ENCODE measurements at regions not wholly inside any gene's neighbourhood (a gene's known extent, or its start where the extent isn't known, plus 50 kb on each side); places are given as distances from the start of the nearest gene placed in this dataset.

DNA sequence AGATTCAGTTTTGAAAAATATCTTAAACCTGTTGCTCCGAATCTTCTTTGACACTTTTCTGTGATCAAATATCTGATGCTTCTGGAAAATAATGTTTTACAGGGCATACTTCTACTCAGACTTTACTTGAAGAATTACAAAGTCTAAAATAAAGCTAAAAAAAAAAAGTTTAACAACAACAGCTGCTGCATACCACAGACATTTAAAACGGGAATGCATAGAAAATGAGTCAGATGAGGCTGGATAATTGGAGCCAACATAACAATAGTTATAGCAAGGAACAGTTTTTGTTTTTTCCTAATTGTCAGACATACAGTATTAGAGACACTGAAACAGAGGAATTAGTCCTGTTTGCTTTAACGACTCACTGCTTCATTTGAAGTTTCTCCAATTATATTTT lies 1090.2 kb downstream of the SUCLG1 start:
- TF ChIP-seq, protein P1, sequence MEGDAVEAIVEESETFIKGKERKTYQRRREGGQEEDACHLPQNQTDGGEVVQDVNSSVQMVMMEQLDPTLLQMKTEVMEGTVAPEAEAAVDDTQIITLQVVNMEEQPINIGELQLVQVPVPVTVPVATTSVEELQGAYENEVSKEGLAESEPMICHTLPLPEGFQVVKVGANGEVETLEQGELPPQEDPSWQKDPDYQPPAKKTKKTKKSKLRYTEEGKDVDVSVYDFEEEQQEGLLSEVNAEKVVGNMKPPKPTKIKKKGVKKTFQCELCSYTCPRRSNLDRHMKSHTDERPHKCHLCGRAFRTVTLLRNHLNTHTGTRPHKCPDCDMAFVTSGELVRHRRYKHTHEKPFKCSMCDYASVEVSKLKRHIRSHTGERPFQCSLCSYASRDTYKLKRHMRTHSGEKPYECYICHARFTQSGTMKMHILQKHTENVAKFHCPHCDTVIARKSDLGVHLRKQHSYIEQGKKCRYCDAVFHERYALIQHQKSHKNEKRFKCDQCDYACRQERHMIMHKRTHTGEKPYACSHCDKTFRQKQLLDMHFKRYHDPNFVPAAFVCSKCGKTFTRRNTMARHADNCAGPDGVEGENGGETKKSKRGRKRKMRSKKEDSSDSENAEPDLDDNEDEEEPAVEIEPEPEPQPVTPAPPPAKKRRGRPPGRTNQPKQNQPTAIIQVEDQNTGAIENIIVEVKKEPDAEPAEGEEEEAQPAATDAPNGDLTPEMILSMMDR (IDR thresholded peaks at IDR 0.05), result no peak
- TF ChIP-seq ZFX (IDR thresholded peaks at IDR 0.05; ENCODE audit: borderline replicate concordance), result no peak

Data from 22Rv1 (cell line).